ENCODE measurements at regions not wholly inside any gene's neighbourhood (a gene's known extent, or its start where the extent isn't known, plus 50 kb on each side); places are given as distances from the start of the nearest gene placed in this dataset.

DNA sequence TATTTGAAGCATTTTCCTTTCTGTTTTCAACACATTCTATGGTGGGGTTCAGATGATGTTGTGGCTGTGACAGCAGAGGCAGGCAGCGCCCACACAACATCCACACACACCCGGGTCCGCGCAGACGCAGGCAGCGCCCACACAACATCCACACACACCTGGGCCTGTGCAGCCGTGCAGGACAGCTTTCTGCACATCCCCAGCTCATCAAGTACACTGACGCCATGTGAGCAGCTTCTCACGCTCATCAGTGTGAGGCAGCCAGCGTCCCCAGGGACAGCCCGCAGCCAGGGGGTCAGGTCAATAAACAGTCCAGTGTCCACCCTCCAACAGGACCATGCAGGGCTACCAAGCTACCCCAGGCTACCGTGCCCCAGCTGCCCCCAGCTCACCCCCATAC is 272.8 kb upstream of the TCERG1L start:
- TF ChIP-seq, protein P1, sequence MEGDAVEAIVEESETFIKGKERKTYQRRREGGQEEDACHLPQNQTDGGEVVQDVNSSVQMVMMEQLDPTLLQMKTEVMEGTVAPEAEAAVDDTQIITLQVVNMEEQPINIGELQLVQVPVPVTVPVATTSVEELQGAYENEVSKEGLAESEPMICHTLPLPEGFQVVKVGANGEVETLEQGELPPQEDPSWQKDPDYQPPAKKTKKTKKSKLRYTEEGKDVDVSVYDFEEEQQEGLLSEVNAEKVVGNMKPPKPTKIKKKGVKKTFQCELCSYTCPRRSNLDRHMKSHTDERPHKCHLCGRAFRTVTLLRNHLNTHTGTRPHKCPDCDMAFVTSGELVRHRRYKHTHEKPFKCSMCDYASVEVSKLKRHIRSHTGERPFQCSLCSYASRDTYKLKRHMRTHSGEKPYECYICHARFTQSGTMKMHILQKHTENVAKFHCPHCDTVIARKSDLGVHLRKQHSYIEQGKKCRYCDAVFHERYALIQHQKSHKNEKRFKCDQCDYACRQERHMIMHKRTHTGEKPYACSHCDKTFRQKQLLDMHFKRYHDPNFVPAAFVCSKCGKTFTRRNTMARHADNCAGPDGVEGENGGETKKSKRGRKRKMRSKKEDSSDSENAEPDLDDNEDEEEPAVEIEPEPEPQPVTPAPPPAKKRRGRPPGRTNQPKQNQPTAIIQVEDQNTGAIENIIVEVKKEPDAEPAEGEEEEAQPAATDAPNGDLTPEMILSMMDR (IDR thresholded peaks at IDR 0.05) = no peak
- no peak for TF ChIP-seq POLR2AphosphoS5 (IDR thresholded peaks at IDR 0.05)
